Chondrocyte (in vitro differentiated cells): ENCODE measurements at regions not wholly inside any gene's neighbourhood (a gene's known extent, or its start where the extent isn't known, plus 50 kb on each side); places are given as distances from the start of the nearest gene placed in this dataset.

Experiments used
- DNase-seq: peaks from one replicate; pipeline ENCODE4 v3.0.0; 2021; ENCODE audit warnings: mixed read lengths, low spot score
- H3K27ac Mint-ChIP-seq: one replicate; pipeline ENCODE4 v1.8.0; 2021; ENCODE audit warnings: mild to moderate bottlenecking, moderate library complexity, mixed read lengths; ENCODE audit not compliant: unreplicated experiment
- H3K27me3 Mint-ChIP-seq: 2 replicates; pipeline ENCODE4 v1.8.0; 2021; ENCODE audit warnings: low read depth, mixed read lengths
- H3K36me3 Mint-ChIP-seq: 2 replicates; pipeline ENCODE4 v1.8.0; 2021; ENCODE audit warnings: low read depth, mixed read lengths
- H3K4me1 Mint-ChIP-seq: 2 replicates; pipeline ENCODE4 v1.8.0; 2021; ENCODE audit warnings: low read depth, mild to moderate bottlenecking, mixed read lengths
- H3K4me3 Mint-ChIP-seq: one replicate; pipeline ENCODE4 v1.8.0; 2021; ENCODE audit warnings: mild to moderate bottlenecking, moderate library complexity, mixed read lengths; ENCODE audit not compliant: unreplicated experiment
- H3K9me3 Mint-ChIP-seq: 2 replicates; pipeline ENCODE4 v1.8.0; 2021; ENCODE audit warnings: low read depth, mixed read lengths
- CTCF ChIP-seq: fragments of 200-600 bp; sonication (generic); IDR thresholded peaks from 2 replicates; pipeline ENCODE4 v1.5.0; 2021; ENCODE audit warnings: antibody characterized with exemption, mild to moderate bottlenecking, moderate library complexity

GRCh38 chr9:73531051-73531532 lies 379.4 kb downstream of the ANXA1 start:
- Mint-ChIP-seq H3K9me3 (no peaks in the 10 kb centered on the region), H3K4me1 (no peaks in the 10 kb centered on the region), H3K27me3 (peaks cover 3% of the 10 kb centered on the region), H3K36me3 (no peaks in the 10 kb centered on the region), H3K27ac (no peak overlapping the region), H3K4me3 (no peak overlapping the region)
- no peak for DNase-seq
- no peak for TF ChIP-seq CTCF

GRCh38 chr9:73531658-73532057 lies 380.0 kb downstream of the ANXA1 start:
- TF ChIP-seq CTCF, result no peak
- Mint-ChIP-seq H3K4me3 (no peak overlapping the region), H3K27ac (no peak overlapping the region), H3K27me3 (peaks cover 2% of the 10 kb centered on the region), H3K36me3 (no peaks in the 10 kb centered on the region), H3K4me1 (no peaks in the 10 kb centered on the region), H3K9me3 (no peaks in the 10 kb centered on the region)
- DNase-seq, result no peak

GRCh38 chr9:73532985-73533384 lies 381.3 kb downstream of the ANXA1 start:
- DNase-seq, result no peak
- Mint-ChIP-seq H3K4me3 (no peak overlapping the region), H3K9me3 (no peaks in the 10 kb centered on the region), H3K36me3 (no peaks in the 10 kb centered on the region), H3K27ac (no peak overlapping the region), H3K27me3 (peaks cover 2% of the 10 kb centered on the region), H3K4me1 (no peaks in the 10 kb centered on the region)
- TF ChIP-seq CTCF, result no peak

- H3K27ac Mint-ChIP-seq, result no peak overlapping the region
- H3K36me3 Mint-ChIP-seq, result no peaks in the 10 kb centered on the region
- H3K4me3 Mint-ChIP-seq, result no peak overlapping the region
- peaks cover 3% of the 10 kb centered on the region for H3K27me3 Mint-ChIP-seq
- no peak for TF ChIP-seq CTCF
- DNase-seq, result no peak
- H3K4me1 Mint-ChIP-seq, result no peaks in the 10 kb centered on the region
- H3K9me3 Mint-ChIP-seq, result no peaks in the 10 kb centered on the region
Measured at GRCh38 chr9:73536403-73536802, 384.7 kb downstream of the ANXA1 start.

GRCh38 chr9:73537561-73537960 lies 385.9 kb downstream of the ANXA1 start:
- Mint-ChIP-seq H3K9me3 (no peaks in the 10 kb centered on the region), H3K4me3 (no peak overlapping the region), H3K4me1 (no peaks in the 10 kb centered on the region), H3K27ac (no peak overlapping the region), H3K36me3 (no peaks in the 10 kb centered on the region), H3K27me3 (peaks cover 3% of the 10 kb centered on the region)
- no peak for DNase-seq
- TF ChIP-seq CTCF, result no peak
